HEK293 (cell line): ENCODE measurements at regions not wholly inside any gene's neighbourhood (a gene's known extent, or its start where the extent isn't known, plus 50 kb on each side); places are given as distances from the start of the nearest gene placed in this dataset.

Source experiments
- CTCF ChIP-seq: fragments of 450-650 bp; formaldehyde crosslinking; IDR thresholded peaks from 2 replicates; pipeline ENCODE4 v1.5.1; 2016; ENCODE audit warnings: missing biosample characterization, missing genetic modification characterization
- REST ChIP-seq: fragments of 450-650 bp; formaldehyde crosslinking; IDR thresholded peaks from 2 replicates; pipeline ENCODE4 v1.5.1; 2016; ENCODE audit warnings: missing biosample characterization, missing genetic modification characterization
- TRIM28 ChIP-seq: IDR thresholded peaks from 2 replicates; pipeline ENCODE4 v1.6.1; 2011; ENCODE audit warnings: low read length, control low read depth, borderline replicate concordance
- ZNF660 ChIP-seq: fragments of 450-650 bp; IDR thresholded peaks from 2 replicates; pipeline ENCODE4 v1.5.1; 2018; ENCODE audit warnings: missing biosample characterization, mild to moderate bottlenecking, missing genetic modification characterization
- ZNF76 ChIP-seq: fragments of 450-650 bp; formaldehyde crosslinking; IDR thresholded peaks from 2 replicates; pipeline ENCODE4; 2016; ENCODE audit warnings: low read depth, missing biosample characterization, missing genetic modification characterization, borderline replicate concordance

GRCh38 chr18:37769826-37770225 lies 204.2 kb upstream of the CELF4 start:
- TF ChIP-seq TRIM28 (no peak), REST (tag by site-specific recombination) (no peak), CTCF (tag by site-specific recombination) (no peak), ZNF76 (no peak), ZNF660 (tag by site-specific recombination) (no peak)
